Caco-2 (cell line): ENCODE measurements at regions not wholly inside any gene's neighbourhood (a gene's known extent, or its start where the extent isn't known, plus 50 kb on each side); places are given as distances from the start of the nearest gene placed in this dataset.

Experiments
- BruUV-seq: library from RNA; stranded (reverse); fragments of 400-500 nt; replicated peaks from 2 replicates; lab custom pipeline; 2021; lab: Mats Ljungman, UMichigan
- CTCF ChIA-PET: fragments of 300-600 bp; sonication (Branson Sonifier 250); formaldehyde crosslinking; loops from one replicate; lab custom pipeline; 2022; ENCODE audit warnings: antibody characterized with exemption; lab: Charles Lee
- POLR2A ChIA-PET: fragments of 300-600 bp; sonication (Branson Sonifier 250); formaldehyde crosslinking; loops from one replicate; lab custom pipeline; 2022; ENCODE audit warnings: antibody characterized with exemption; lab: Charles Lee
- DNase-seq, 2 experiments: peaks; one replicate each; pipeline versions ENCODE4 v3.0.0 to v3.0.0-alpha.2; 2020 to 2022
- H3K27me3 ChIP-seq: replicated peaks from 2 replicates; pipeline ENCODE4 v1.6.0; 2011; ENCODE audit warnings: low read length; ENCODE audit not compliant: control insufficient read depth, insufficient read depth
- H3K36me3 ChIP-seq: 2 replicates; pipeline ENCODE4 v1.5.1; 2011; ENCODE audit warnings: low read length; ENCODE audit not compliant: control insufficient read depth, insufficient read depth
- H3K4me1 ChIP-seq: fragments of 250-450 bp; sonication (Bioruptor Pico); 2 replicates; pipeline ENCODE4 v1.5.1; 2020; ENCODE audit warnings: mild to moderate bottlenecking
- H3K4me3 ChIP-seq: 2 replicates; pipeline ENCODE4 v1.5.1; 2011; ENCODE audit warnings: low read depth, mild to moderate bottlenecking, control low read depth, low read length
- H3K9me3 ChIP-seq: fragments of 250-450 bp; sonication (Bioruptor Pico); 2 replicates; pipeline ENCODE4 v1.5.1; 2020; ENCODE audit warnings: mild to moderate bottlenecking, moderate library complexity
- H3K27ac Mint-ChIP-seq: one replicate; pipeline ENCODE4 v1.8.0; 2022; ENCODE audit warnings: mixed read lengths; ENCODE audit not compliant: unreplicated experiment
- H3K27me3 Mint-ChIP-seq: one replicate; pipeline ENCODE4 v1.8.0; 2022; ENCODE audit warnings: mixed read lengths; ENCODE audit not compliant: insufficient read depth, unreplicated experiment
- H3K36me3 Mint-ChIP-seq: one replicate; pipeline ENCODE4 v1.8.0; 2022; ENCODE audit warnings: mild to moderate bottlenecking, mixed read lengths; ENCODE audit not compliant: insufficient read depth, unreplicated experiment
- H3K4me1 Mint-ChIP-seq: one replicate; pipeline ENCODE4 v1.8.0; 2022; ENCODE audit warnings: low read depth, mixed read lengths; ENCODE audit not compliant: unreplicated experiment
- H3K4me3 Mint-ChIP-seq: one replicate; pipeline ENCODE4 v1.8.0; 2022; ENCODE audit warnings: mild to moderate bottlenecking, moderate library complexity, mixed read lengths; ENCODE audit not compliant: unreplicated experiment
- H3K9me3 Mint-ChIP-seq: one replicate; pipeline ENCODE4 v1.8.0; 2022; ENCODE audit warnings: mixed read lengths; ENCODE audit not compliant: unreplicated experiment
- intact Hi-C: fragments of 100-400 bp; cut with micrococcal nuclease; formaldehyde crosslinking; loops from one replicate; pipeline ENCODE4 v1.10.0; 2022; ENCODE audit not compliant: unreplicated experiment
- TF ChIP-seq, protein P1 (sequence below), 2 experiments: fragments of 200-600 bp in 1 of 2; IDR thresholded peaks; 1 replicate in 1 of 2; 2 replicates in 1 of 2; pipeline versions ENCODE4 v1.5.1 to v1.8.0; 2011 to 2022; ENCODE audit warnings: antibody characterized with exemption in 1 of 2, control low read depth in 1 of 2, inconsistent platforms in 1 of 2, low read depth in 1 of 2, low read length in 1 of 2, mild to moderate bottlenecking in 1 of 2, moderate library complexity in 1 of 2; ENCODE audit not compliant: insufficient read depth in 1 of 2, severe bottlenecking in 1 of 2, unreplicated experiment in 1 of 2

DNA sequence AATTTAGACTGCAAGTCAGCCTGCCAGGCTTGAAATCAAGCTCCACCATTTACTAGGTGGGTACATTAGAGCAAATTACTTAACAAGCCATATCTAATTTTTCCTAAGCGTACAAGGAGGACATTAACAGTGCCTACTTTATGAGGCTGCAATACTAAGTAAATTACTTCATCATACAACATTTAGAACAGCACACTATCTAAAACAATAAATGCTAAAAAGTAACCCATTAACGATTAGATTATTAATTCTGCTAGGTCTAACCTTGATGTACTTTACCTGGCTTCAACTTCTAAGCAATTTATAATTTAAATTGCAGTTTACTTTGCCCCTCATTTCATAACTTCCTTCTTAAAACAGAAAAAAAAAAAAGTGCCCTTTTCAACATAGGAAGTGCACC is 1155.6 kb upstream of the NCAM2 start:
- Histone ChIP-seq H3K4me3 (no peak overlapping the region), H3K36me3 (no peaks in the 10 kb centered on the region), H3K9me3 (no peaks in the 10 kb centered on the region), H3K4me1 (no peaks in the 10 kb centered on the region), H3K27me3 (no peaks in the 10 kb centered on the region)
- Mint-ChIP-seq H3K9me3 (no peaks in the 10 kb centered on the region), H3K36me3 (no peaks in the 10 kb centered on the region), H3K4me3 (no peak overlapping the region), H3K27me3 (no peaks in the 10 kb centered on the region), H3K4me1 (no peaks in the 10 kb centered on the region), H3K27ac (no peak overlapping the region)
- TF ChIP-seq, protein P1, sequence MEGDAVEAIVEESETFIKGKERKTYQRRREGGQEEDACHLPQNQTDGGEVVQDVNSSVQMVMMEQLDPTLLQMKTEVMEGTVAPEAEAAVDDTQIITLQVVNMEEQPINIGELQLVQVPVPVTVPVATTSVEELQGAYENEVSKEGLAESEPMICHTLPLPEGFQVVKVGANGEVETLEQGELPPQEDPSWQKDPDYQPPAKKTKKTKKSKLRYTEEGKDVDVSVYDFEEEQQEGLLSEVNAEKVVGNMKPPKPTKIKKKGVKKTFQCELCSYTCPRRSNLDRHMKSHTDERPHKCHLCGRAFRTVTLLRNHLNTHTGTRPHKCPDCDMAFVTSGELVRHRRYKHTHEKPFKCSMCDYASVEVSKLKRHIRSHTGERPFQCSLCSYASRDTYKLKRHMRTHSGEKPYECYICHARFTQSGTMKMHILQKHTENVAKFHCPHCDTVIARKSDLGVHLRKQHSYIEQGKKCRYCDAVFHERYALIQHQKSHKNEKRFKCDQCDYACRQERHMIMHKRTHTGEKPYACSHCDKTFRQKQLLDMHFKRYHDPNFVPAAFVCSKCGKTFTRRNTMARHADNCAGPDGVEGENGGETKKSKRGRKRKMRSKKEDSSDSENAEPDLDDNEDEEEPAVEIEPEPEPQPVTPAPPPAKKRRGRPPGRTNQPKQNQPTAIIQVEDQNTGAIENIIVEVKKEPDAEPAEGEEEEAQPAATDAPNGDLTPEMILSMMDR (IDR thresholded peaks at IDR 0.05; ENCODE audit: insufficient read depth in 1 of 2, low read depth in 1 of 2, low read length in 1 of 2, severe bottlenecking in 1 of 2, unreplicated experiment in 1 of 2): no peak
- CTCF ChIA-PET: no interaction called here
- BruUV-seq: no TSS peak
- POLR2A ChIA-PET: no interaction called here
- intact Hi-C loops: no loop called here
- DNase-seq: no peak

DNA sequence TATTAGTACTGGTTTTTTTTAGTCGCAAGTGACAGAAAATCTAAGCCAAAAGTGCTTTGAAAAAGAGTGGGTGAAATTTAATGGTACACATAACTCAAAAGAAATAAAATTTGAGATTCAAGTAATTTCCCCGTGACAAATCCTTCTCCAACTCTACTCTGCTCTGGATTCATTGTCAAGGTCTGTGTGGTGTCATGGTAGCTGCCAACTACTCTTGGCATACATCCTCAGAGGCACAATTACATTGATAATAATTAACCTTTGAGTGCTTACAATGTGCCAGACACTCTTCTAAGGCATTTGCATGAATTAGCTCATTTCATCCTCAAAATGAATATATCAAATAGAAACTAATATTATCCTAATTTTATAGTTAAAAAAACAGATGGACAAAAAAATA is 1153.9 kb upstream of the NCAM2 start:
- H3K4me1 Mint-ChIP-seq: no peaks in the 10 kb centered on the region
- Histone ChIP-seq H3K27me3 (no peaks in the 10 kb centered on the region), H3K4me3 (no peak overlapping the region), H3K4me1 (no peaks in the 10 kb centered on the region), H3K36me3 (no peaks in the 10 kb centered on the region), H3K9me3 (no peaks in the 10 kb centered on the region)
- H3K36me3 Mint-ChIP-seq: no peaks in the 10 kb centered on the region
- DNase-seq: no peak
- H3K9me3 Mint-ChIP-seq: no peaks in the 10 kb centered on the region
- TF ChIP-seq, protein P1 (IDR thresholded peaks at IDR 0.05; ENCODE audit: insufficient read depth in 1 of 2, low read depth in 1 of 2, low read length in 1 of 2, severe bottlenecking in 1 of 2, unreplicated experiment in 1 of 2): no peak
- H3K4me3 Mint-ChIP-seq: no peak overlapping the region
- BruUV-seq: no TSS peak
- ChIA-PET POLR2A (no interaction called here), CTCF (no interaction called here)
- H3K27me3 Mint-ChIP-seq: no peaks in the 10 kb centered on the region
- no peak overlapping the region for H3K27ac Mint-ChIP-seq
- intact Hi-C loops: no loop called here

DNA sequence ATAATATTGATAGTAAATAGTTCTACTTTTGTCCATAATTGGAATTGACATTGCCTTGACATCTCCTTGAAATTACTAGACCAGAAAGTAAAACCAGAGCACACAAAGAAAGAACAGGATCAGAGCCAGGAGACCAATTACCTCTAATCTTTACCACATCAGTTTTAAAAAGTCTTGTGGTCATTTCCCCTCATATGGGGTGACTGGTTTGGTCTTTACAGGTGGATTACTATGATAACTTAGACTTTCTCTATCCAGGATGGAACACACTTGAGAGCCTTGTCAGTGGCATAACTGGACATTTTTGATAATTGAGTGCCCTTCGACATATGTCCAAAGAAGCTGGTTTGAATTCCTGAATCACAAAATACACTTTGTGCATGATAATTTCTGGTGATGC is 1148.1 kb upstream of the NCAM2 start:
- H3K4me1 Mint-ChIP-seq: no peaks in the 10 kb centered on the region
- H3K27me3 Mint-ChIP-seq: no peaks in the 10 kb centered on the region
- H3K27ac Mint-ChIP-seq: no peak overlapping the region
- Histone ChIP-seq H3K36me3 (no peaks in the 10 kb centered on the region), H3K4me3 (no peak overlapping the region), H3K4me1 (no peaks in the 10 kb centered on the region), H3K9me3 (no peaks in the 10 kb centered on the region), H3K27me3 (no peaks in the 10 kb centered on the region)
- no peak overlapping the region for H3K4me3 Mint-ChIP-seq
- intact Hi-C loops: no loop called here
- TF ChIP-seq, protein P1 (IDR thresholded peaks at IDR 0.05; ENCODE audit: insufficient read depth in 1 of 2, low read depth in 1 of 2, low read length in 1 of 2, severe bottlenecking in 1 of 2, unreplicated experiment in 1 of 2): no peak
- BruUV-seq: no TSS peak
- no peak for DNase-seq
- no peaks in the 10 kb centered on the region for H3K36me3 Mint-ChIP-seq
- ChIA-PET CTCF (no interaction called here), POLR2A (no interaction called here)
- H3K9me3 Mint-ChIP-seq: no peaks in the 10 kb centered on the region
